Uterus (tissue), 2 donors: ENCODE measurements at regions not wholly inside any gene's neighbourhood (a gene's known extent, or its start where the extent isn't known, plus 50 kb on each side); places are given as distances from the start of the nearest gene placed in this dataset.

ENCODE experiments used
- CTCF ChIP-seq, 4 experiments: fragments of 200-600 bp in 2 of 4; fragments of 450-650 bp in 2 of 4; sonication (generic) in 2 of 4; IDR thresholded peaks; one replicate each; pipeline ENCODE4 v1.5.1; 2016 to 2019; ENCODE audit warnings: antibody characterized with exemption in 4 of 4, mild to moderate bottlenecking in 2 of 4, moderate library complexity in 1 of 4
- POLR2A ChIP-seq, 2 donors: fragments of 450-650 bp; IDR thresholded peaks; one replicate each; pipeline ENCODE4 v1.6.1; 2016; ENCODE audit warnings: antibody characterized with exemption in 2 of 2, mild to moderate bottlenecking in 1 of 2, moderate library complexity in 1 of 2

- TF ChIP-seq CTCF (IDR thresholded peaks at IDR 0.05) (no peak), POLR2A (IDR thresholded peaks at IDR 0.05) (no peak)
These were observed 246.2 kb upstream of the LRIG3 start for GRCh38 chr12:59166457-59166856.
